ENCODE measurements at regions not wholly inside any gene's neighbourhood (a gene's known extent, or its start where the extent isn't known, plus 50 kb on each side); places are given as distances from the start of the nearest gene placed in this dataset.
"Not testable (repeated sequence)": the region's sequence is repeated elsewhere in the genome, so short reads cannot be mapped to it uniquely, and the experiment has no call there.

DNA sequence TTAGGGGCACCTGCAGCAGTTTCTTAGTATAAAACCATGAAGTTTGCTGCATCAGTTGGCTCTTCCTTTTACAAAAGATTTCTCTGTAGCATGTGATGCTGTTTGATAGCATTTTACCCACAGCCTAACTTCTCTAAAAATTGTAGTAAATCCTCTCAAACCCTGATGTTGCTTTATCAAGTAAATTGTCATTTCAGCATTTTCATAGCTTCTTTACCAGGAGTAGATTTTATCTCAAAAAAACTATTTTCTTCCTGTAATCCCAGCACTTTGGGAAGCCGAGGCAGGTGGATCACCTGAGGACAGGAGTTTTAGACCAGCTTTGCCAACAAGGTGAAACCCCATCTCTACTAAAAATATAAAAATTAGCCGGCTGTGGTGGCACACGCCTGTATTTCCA is 144.5 kb upstream of the FOLH1 start:
- TF ChIP-seq, protein P1, sequence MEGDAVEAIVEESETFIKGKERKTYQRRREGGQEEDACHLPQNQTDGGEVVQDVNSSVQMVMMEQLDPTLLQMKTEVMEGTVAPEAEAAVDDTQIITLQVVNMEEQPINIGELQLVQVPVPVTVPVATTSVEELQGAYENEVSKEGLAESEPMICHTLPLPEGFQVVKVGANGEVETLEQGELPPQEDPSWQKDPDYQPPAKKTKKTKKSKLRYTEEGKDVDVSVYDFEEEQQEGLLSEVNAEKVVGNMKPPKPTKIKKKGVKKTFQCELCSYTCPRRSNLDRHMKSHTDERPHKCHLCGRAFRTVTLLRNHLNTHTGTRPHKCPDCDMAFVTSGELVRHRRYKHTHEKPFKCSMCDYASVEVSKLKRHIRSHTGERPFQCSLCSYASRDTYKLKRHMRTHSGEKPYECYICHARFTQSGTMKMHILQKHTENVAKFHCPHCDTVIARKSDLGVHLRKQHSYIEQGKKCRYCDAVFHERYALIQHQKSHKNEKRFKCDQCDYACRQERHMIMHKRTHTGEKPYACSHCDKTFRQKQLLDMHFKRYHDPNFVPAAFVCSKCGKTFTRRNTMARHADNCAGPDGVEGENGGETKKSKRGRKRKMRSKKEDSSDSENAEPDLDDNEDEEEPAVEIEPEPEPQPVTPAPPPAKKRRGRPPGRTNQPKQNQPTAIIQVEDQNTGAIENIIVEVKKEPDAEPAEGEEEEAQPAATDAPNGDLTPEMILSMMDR (conservative IDR thresholded peaks at IDR 0.05; ENCODE audit: low read length): not testable (repeated sequence)
- not testable (repeated sequence) for TF ChIP-seq EZH2phosphoT487 (IDR thresholded peaks at IDR 0.05; ENCODE audit: borderline replicate concordance, low read depth, low read length)

Measured in OCI-LY7 (cell line).